ENCODE measurements at regions not wholly inside any gene's neighbourhood (a gene's known extent, or its start where the extent isn't known, plus 50 kb on each side); places are given as distances from the start of the nearest gene placed in this dataset.

- TF ChIP-seq EZH2 (IDR thresholded peaks at IDR 0.05) (no peak), CEBPB (IDR thresholded peaks at IDR 0.05; ENCODE audit: low read depth) (no peak), POLR2A (IDR thresholded peaks at IDR 0.05; ENCODE audit: borderline replicate concordance, extremely low read depth, insufficient read depth, insufficient read length) (no peak), CTCF (IDR thresholded peaks at IDR 0.05 in 2 of 3, conservative IDR thresholded peaks at IDR 0.05 in 1 of 3; ENCODE audit: borderline replicate concordance in 1 of 3, insufficient read depth in 1 of 3, low read depth in 2 of 3, low read length in 2 of 3) (no peak), EGR1 (IDR thresholded peaks at IDR 0.05; ENCODE audit: low read depth) (no peak), REST (IDR thresholded peaks at IDR 0.05; ENCODE audit: low read depth) (no peak), ZNF274 (IDR thresholded peaks at IDR 0.05; ENCODE audit: low read depth, low read length) (no peak), SP1 (IDR thresholded peaks at IDR 0.05; ENCODE audit: low read depth) (no peak), POLR2AphosphoS5 (IDR thresholded peaks at IDR 0.05; ENCODE audit: low read depth, low read length) (no peak), FOSL1 (IDR thresholded peaks at IDR 0.05; ENCODE audit: low read depth) (no peak), ELF1 (IDR thresholded peaks at IDR 0.05; ENCODE audit: borderline replicate concordance, low read depth) (no peak), TCF7L2 (IDR thresholded peaks at IDR 0.05; ENCODE audit: borderline replicate concordance, extremely low read depth, insufficient read depth, insufficient read length) (no peak)
- TF ChIP-seq, protein P1, sequence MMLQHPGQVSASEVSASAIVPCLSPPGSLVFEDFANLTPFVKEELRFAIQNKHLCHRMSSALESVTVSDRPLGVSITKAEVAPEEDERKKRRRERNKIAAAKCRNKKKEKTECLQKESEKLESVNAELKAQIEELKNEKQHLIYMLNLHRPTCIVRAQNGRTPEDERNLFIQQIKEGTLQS (IDR thresholded peaks at IDR 0.05), result no peak
These were observed 239.2 kb downstream of the KIF4B start for GRCh38 chr5:155252717-155253116.
